ENCODE measurements at regions not wholly inside any gene's neighbourhood (a gene's known extent, or its start where the extent isn't known, plus 50 kb on each side); places are given as distances from the start of the nearest gene placed in this dataset.

- Histone ChIP-seq H3K4me3 (no peak overlapping the region), H3K4me1 (no peaks in the 10 kb centered on the region), H3K27me3 (ENCODE audit: low read depth) (no peaks in the 10 kb centered on the region), H3K36me3 (no peaks in the 10 kb centered on the region), H3K9me3 (no peaks in the 10 kb centered on the region), H3K27ac (no peak overlapping the region)
- intact Hi-C loops (cut with DNase I), result no loop called here
- ATAC-seq (no peak), DNase-seq (no peak)
- no peak for TF ChIP-seq CTCF (IDR thresholded peaks at IDR 0.05)
Measured at GRCh38 chr1:99559166-99559565, 86.7 kb upstream of the PALMD start.

- intact Hi-C loops (cut with DNase I), result no loop called here
- H3K4me1 ChIP-seq, result no peaks in the 10 kb centered on the region
- no peak overlapping the region for H3K27ac ChIP-seq
- ATAC-seq (no peak), DNase-seq (no peak)
- H3K27me3 ChIP-seq (ENCODE audit: low read depth), result no peaks in the 10 kb centered on the region
- no peaks in the 10 kb centered on the region for H3K9me3 ChIP-seq
- H3K4me3 ChIP-seq, result no peak overlapping the region
- no peak for TF ChIP-seq CTCF (IDR thresholded peaks at IDR 0.05)
- no peaks in the 10 kb centered on the region for H3K36me3 ChIP-seq
Measured at GRCh38 chr1:99560207-99561040, 85.5 kb upstream of the PALMD start.

- DNase-seq, result no peak
- Histone ChIP-seq H3K36me3 (no peaks in the 10 kb centered on the region), H3K27ac (no peak overlapping the region), H3K4me3 (no peak overlapping the region), H3K4me1 (no peaks in the 10 kb centered on the region), H3K9me3 (no peaks in the 10 kb centered on the region), H3K27me3 (ENCODE audit: low read depth) (no peaks in the 10 kb centered on the region)
- no peak for TF ChIP-seq CTCF (IDR thresholded peaks at IDR 0.05)
- intact Hi-C loops (cut with DNase I), result no loop called here
- ATAC-seq, result no peak
Measured at GRCh38 chr1:99561952-99562351, 84.0 kb upstream of the PALMD start.

GRCh38 chr1:99565606-99566289 is 80.2 kb upstream of the PALMD start:
- Histone ChIP-seq H3K36me3 (no peaks in the 10 kb centered on the region), H3K27ac (no peak overlapping the region), H3K9me3 (no peaks in the 10 kb centered on the region), H3K27me3 (ENCODE audit: low read depth) (no peaks in the 10 kb centered on the region), H3K4me3 (no peak overlapping the region), H3K4me1 (no peaks in the 10 kb centered on the region)
- intact Hi-C loops (cut with DNase I), result no loop called here
- no peak for DNase-seq
- TF ChIP-seq CTCF (IDR thresholded peaks at IDR 0.05), result no peak
- ATAC-seq, result no peak

- ATAC-seq (no peak), DNase-seq (no peak)
- no peaks in the 10 kb centered on the region for H3K27me3 ChIP-seq (ENCODE audit: low read depth)
- no peaks in the 10 kb centered on the region for H3K36me3 ChIP-seq
- H3K27ac ChIP-seq, result no peak overlapping the region
- no peaks in the 10 kb centered on the region for H3K4me1 ChIP-seq
- TF ChIP-seq CTCF (IDR thresholded peaks at IDR 0.05), result no peak
- no peak overlapping the region for H3K4me3 ChIP-seq
- intact Hi-C loops (cut with DNase I), result no loop called here
- H3K9me3 ChIP-seq, result no peaks in the 10 kb centered on the region
Measured at GRCh38 chr1:99566290-99567021, 79.5 kb upstream of the PALMD start.
